NCI-H446 (cell line): ENCODE measurements at regions not wholly inside any gene's neighbourhood (a gene's known extent, or its start where the extent isn't known, plus 50 kb on each side); places are given as distances from the start of the nearest gene placed in this dataset.
"Not testable (repeated sequence)": the region's sequence is repeated elsewhere in the genome, so short reads cannot be mapped to it uniquely, and the experiment has no call there.

Source experiments
- DNase-seq, 2 experiments: peaks; one replicate each; lab custom pipeline; 2025; lab: John Stamatoyannopoulos, UW

DNA sequence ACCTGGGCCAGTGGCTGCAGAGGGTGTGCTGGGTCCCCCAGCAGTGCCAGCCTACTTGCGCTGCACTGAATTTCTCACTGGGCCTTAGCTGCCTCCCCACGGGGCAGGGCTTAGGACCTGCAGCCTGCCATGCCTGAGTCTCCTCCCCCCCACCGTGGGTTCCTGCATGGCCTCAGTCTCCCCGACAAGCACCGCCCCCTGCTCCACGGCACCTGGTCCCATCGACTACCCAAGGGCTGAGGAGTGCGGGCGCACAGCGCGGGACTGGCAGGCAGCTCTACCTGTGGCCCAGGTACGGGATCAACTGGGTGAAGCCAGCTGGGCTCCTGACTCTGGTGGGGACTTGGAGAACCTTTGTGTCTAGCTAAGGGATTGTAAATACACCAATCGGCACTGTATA lies 1143.6 kb downstream of the OTOL1 start:
- DNase-seq: not testable (repeated sequence)

GRCh38 chr3:162641317-162641716 lies 1144.7 kb downstream of the OTOL1 start:
- DNase-seq: no peak

DNA sequence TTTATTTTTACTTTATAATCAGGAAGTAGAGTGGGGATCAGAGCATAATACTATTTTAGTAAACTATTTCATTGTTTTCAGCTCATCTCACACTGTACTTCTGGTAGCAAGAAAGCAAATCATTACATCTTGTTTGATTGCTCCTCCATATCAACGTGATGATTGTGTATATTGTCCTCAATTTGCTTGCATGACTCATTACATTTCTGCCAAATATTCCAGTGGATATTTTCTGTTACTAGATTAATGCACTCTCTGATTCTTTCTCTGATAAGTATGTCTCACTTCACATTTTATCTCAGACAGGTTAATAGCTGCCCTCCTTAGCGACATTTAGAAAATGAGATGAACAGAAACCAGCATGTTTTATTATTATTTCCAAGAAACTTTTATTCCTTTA lies 1145.3 kb downstream of the OTOL1 start:
- no peak for DNase-seq

DNA sequence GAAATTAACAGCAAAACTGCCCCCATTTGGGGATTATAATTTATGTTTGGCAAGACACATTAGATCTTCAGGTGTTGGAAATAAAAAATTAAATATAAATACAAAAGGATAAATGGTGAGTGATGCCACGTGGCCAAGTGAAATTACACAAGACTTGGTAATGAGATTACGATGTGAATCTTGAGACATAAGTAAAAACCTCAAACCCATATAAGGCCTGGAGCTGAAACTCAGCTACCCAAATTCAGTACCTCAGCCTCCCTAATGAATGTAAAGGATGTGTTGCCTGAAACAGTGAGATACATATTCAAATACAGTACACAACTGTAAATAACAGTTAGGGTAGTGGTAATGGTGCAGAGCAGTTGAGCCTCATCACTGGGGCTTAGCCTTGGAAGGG lies 1146.6 kb downstream of the OTOL1 start:
- DNase-seq: no peak

GRCh38 chr3:162647321-162647720 lies 1150.7 kb downstream of the OTOL1 start:
- no peak for DNase-seq

- no peak for DNase-seq
Observed at GRCh38 chr3:162658003-162658402, 1161.4 kb downstream of the OTOL1 start.

DNA sequence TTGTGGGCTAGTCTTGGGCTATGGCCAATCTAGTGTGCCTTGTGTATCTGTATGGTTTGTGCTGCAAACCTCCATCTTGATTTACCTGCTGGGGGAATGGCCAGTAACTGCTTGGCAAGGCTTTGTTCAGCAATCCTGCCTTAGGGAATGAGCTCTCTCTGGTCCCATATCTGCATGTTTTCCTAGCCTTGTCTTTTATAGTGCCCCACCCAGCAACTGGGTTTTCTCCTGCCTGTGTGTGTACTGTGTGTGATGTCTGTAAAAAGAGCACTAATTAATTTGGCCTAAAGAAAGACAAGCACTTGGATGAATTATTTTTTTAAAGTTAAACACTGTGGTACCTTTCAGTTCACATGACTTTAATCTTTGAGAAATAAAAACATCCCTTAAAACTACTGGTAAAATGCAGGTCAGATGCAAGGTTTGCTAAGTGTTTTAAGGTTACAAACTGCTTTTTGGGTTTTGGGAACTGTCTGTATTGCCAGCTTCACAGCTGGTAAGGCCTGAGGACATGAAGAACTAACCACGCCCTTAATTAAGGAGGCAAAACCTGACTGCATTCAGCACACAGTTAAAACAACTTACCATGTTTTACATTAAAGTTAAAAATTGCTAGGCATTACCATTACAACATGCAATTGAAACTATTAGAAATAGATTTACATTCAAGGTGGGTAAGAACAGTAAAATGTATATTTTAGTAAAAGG lies 1169.2 kb downstream of the OTOL1 start:
- DNase-seq: no peak

- DNase-seq: no peak
Observed at GRCh38 chr3:162666835-162667234, 1170.2 kb downstream of the OTOL1 start.

- DNase-seq: no peak
Observed at GRCh38 chr3:162670181-162670580, 1173.6 kb downstream of the OTOL1 start.

- DNase-seq: no peak
Observed at GRCh38 chr3:162677475-162677874, 1180.9 kb downstream of the OTOL1 start.

GRCh38 chr3:162678941-162679340 lies 1182.3 kb downstream of the OTOL1 start:
- no peak for DNase-seq

DNA sequence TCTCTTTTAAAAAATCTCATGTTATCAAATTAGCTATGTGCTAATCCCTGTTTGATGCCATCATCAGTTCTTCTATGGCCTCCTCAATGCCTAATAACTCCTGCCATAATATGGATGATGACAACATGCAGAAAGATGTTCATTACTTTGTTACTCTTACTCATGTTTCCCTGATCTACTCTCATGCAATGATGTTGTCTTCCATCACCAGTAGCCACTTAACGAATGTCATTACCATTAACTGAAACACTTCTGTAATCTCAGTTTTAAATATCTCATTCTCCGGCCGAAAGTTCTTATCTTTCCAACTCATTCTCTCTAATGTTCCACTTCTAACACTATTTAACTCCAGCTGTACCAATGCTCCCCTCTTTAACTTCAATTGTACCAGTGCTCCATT lies 1187.7 kb downstream of the OTOL1 start:
- DNase-seq: no peak

GRCh38 chr3:162699291-162699690 lies 1202.7 kb downstream of the OTOL1 start:
- no peak for DNase-seq

- no peak for DNase-seq
Observed at GRCh38 chr3:162701211-162701610, 1204.6 kb downstream of the OTOL1 start.

GRCh38 chr3:162702768-162703385 lies 1206.3 kb downstream of the OTOL1 start:
- no peak for DNase-seq

DNA sequence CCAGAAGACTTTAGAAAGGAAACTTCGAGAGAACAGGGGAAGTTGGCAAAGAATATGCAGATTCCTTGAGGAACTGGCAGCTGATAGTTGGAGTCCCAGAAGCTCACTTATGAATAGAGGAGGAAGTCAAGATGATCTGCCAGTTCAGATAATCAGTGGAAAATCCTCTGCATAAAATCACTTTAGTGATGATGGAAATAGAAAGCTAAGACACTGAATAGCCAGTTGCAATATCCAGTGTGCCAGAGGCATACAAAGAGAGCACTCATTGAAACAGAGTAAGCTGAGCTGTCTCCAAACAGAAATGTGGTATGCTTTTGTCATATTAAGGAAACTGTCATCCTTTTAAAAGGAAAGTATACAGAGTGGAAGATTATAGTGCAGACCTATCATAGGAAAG lies 1207.6 kb downstream of the OTOL1 start:
- DNase-seq: no peak

- no peak for DNase-seq
Observed at GRCh38 chr3:162704799-162705385, 1208.3 kb downstream of the OTOL1 start.

DNA sequence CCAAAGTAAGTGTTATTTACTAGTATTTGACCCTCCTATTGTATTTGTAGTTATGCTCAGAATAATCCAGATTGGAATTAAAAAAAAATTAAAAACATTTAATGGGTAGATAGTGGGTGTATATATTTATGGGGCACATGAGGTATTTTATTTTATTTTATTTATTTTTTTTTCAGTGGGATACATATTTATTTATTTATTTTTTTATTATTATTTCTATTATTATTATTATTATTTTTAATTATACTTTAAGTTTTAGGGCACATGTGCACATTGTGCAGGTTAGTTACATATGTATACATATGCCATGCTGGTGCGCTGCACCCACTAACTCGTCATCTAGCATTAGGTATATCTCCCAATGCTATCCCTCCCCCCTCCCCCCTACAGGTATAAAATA lies 1211.8 kb downstream of the OTOL1 start:
- DNase-seq: not testable (repeated sequence)

- not testable (repeated sequence) for DNase-seq
Observed at GRCh38 chr3:162708942-162709706, 1212.5 kb downstream of the OTOL1 start.

DNA sequence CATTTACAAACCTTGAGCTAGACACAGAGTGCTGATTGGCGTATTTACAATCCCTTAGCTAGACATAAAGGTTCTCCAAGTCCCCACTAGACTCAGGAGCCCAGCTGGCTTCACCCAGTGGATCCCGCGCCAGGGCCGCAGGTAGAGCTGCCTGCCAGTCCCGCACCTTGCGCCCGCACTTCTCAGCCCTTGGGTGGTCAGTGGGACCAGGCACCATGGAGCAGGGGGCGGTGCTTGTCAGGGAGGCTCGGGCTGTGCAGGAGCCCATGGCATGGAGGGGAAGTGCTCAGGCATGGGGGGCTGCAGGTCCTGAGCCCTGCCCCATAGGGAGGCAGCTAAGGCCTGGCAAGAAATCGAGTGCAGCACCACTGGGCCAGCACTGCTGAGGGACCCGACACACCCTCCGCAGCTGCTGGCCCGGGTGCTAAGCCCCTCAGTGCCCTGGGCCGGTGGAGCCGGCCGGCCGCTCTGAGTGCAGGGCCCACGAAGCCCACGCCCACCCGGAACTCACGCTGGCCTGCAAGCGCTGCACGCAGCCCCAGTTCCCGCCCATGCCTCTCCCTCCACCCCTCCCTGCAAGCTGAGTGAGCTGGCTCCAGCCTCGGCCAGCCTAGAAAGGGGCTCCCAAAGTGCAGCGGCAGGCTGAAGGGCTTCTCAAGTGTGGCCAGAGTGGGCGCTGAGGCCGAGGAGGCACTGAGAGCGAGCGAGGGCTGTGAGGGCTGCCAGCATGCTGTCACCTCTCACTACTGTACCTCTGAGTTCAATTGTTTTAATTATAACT lies 1213.9 kb downstream of the OTOL1 start:
- DNase-seq: no peak

- not testable (repeated sequence) for DNase-seq
Observed at GRCh38 chr3:162717074-162717473, 1220.5 kb downstream of the OTOL1 start.

DNA sequence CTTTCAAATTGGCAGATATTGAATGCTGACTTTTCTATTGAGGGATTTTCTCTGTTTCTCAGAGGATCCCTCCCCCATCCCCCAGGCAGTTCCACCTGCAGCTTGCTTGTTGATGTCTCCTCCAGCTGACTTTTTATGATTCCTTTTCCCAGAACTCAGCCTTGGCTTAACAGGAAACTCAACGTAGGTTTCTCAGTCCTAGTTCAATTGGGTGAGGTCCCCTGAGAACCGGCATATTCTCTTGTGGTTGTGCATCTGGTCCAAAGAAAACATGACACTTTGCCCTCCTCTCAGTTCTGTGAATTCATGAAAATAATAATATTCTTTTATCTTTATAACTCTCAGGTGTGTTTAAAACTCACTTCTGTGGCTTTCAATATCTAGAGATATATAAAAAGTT lies 1222.1 kb downstream of the OTOL1 start:
- no peak for DNase-seq
